HepG2 (cell line): ENCODE measurements at regions not wholly inside any gene's neighbourhood (a gene's known extent, or its start where the extent isn't known, plus 50 kb on each side); places are given as distances from the start of the nearest gene placed in this dataset.

ENCODE experiments used
- ATAC-seq: fragments of 200-7000 bp; cut with Tn5 transposase; 3 replicates; pipeline ENCODE4 v1.9.1; 2020; ENCODE audit warnings: mild to moderate bottlenecking, moderate library complexity
- BruUV-seq: library from RNA; stranded (reverse); fragments of 400-500 nt; replicated peaks from 2 replicates; lab custom pipeline; 2021; lab: Mats Ljungman, UMichigan
- CTCF ChIA-PET: fragments of 300-600 bp; formaldehyde crosslinking; extraction: SDS; loops from one replicate; lab custom pipeline; 2021; ENCODE audit warnings: low total read pairs, inconsistent platforms, low intra/inter-chr PET ratio; lab: Yijun Ruan, JAX
- POLR2A ChIA-PET: fragments of 350-600 bp; sonication (Branson Sonifier 250); formaldehyde crosslinking; loops from one replicate; lab custom pipeline; 2020; ENCODE audit warnings: antibody characterized with exemption, inconsistent platforms; lab: Yijun Ruan, JAX
- DNase-seq: peaks from one replicate; pipeline ENCODE4 v3.0.0-alpha.2; 2015; ENCODE audit warnings: low spot score
- FAIRE-seq: peaks from 3 replicates; lab custom pipeline; 2011; peaks lifted over from hg19 to GRCh38; lab: Jason Lieb, UNC
- H2AFZ ChIP-seq: one replicate; pipeline ENCODE4 v1.6.1; 2011; ENCODE audit warnings: low read length, inconsistent platforms
- H3K27ac ChIP-seq: fragments of 300-600 bp; 3 replicates; pipeline ENCODE4 v1.8.0; 2011; ENCODE audit warnings: mixed run types, mild to moderate bottlenecking, mixed read lengths, low read length, inconsistent platforms; ENCODE audit not compliant: insufficient read depth; ENCODE audit errors: extremely low read length
- H3K27me3 ChIP-seq, 2 experiments: fragments of 200-600 bp in 1 of 2; 2 replicates in 1 of 2; 3 replicates in 1 of 2; pipeline versions ENCODE4 v1.6.0 to v1.8.0; 2011; ENCODE audit warnings: low read length in 2 of 2, mild to moderate bottlenecking in 2 of 2, moderate library complexity in 2 of 2, inconsistent platforms in 1 of 2; ENCODE audit not compliant: insufficient read depth in 2 of 2, control insufficient read depth in 1 of 2
- H3K36me3 ChIP-seq, 2 experiments: fragments of 200-600 bp in 1 of 2; replicated peaks in 1 of 2; 2 replicates in 1 of 2; 3 replicates in 1 of 2; pipeline versions ENCODE4 v1.5.1 to v1.8.0; 2011; ENCODE audit warnings: low read length in 2 of 2, inconsistent platforms in 1 of 2; ENCODE audit not compliant: insufficient read depth in 2 of 2, control insufficient read depth in 1 of 2
- H3K4me1 ChIP-seq: 2 replicates; pipeline ENCODE4 v1.5.1; 2012; ENCODE audit warnings: low read length, inconsistent platforms; ENCODE audit not compliant: insufficient read depth
- H3K4me2 ChIP-seq: 2 replicates; pipeline ENCODE4 v1.6.0; 2011; ENCODE audit warnings: low read depth, low read length, inconsistent platforms
- H3K4me3 ChIP-seq, 3 experiments: fragments of 200-600 bp in 1 of 3; sonication (generic), shearing (Covaris generic) in 1 of 3; replicated peaks in 1 of 3; 2 replicates each; pipeline ENCODE4 v1.5.1; 2011 to 2016; ENCODE audit warnings: low read length in 3 of 3, inconsistent platforms in 2 of 3, low read depth in 2 of 3, mild to moderate bottlenecking in 2 of 3, control low read depth in 1 of 3, mixed read lengths in 1 of 3; ENCODE audit not compliant: insufficient read depth in 1 of 3
- H3K79me2 ChIP-seq: one replicate; pipeline ENCODE4 v1.6.1; 2011; ENCODE audit warnings: low read length, inconsistent platforms; ENCODE audit not compliant: insufficient read depth
- H3K9ac ChIP-seq: 2 replicates; pipeline ENCODE4 v1.6.0; 2011; ENCODE audit warnings: mild to moderate bottlenecking, low read depth, low read length, inconsistent platforms; ENCODE audit not compliant: insufficient read depth
- H3K9me3 ChIP-seq: 2 replicates; pipeline ENCODE4 v1.5.1; 2012; ENCODE audit warnings: mild to moderate bottlenecking, low read length
- H4K20me1 ChIP-seq: 2 replicates; pipeline ENCODE4 v1.6.0; 2011; ENCODE audit warnings: inconsistent platforms, mild to moderate bottlenecking, low read length, moderate library complexity; ENCODE audit not compliant: insufficient read depth
- FLYWCH1 ChIP-seq: sonication (generic); formaldehyde crosslinking; IDR thresholded peaks from 2 replicates; pipeline ENCODE4 v1.8.1; 2023; ENCODE audit warnings: mild to moderate bottlenecking, missing genetic modification reagents
- GZF1 ChIP-seq: sonication (generic); formaldehyde crosslinking; IDR thresholded peaks from 2 replicates; pipeline ENCODE4 v1.5.1; 2020; ENCODE audit warnings: mild to moderate bottlenecking, missing genetic modification reagents
- HIVEP1 ChIP-seq: sonication (generic); formaldehyde crosslinking; IDR thresholded peaks from 2 replicates; pipeline ENCODE4 v1.4.0; 2020; ENCODE audit warnings: mild to moderate bottlenecking, missing genetic modification reagents
- JUNB ChIP-seq: sonication (generic); formaldehyde crosslinking; IDR thresholded peaks from 2 replicates; pipeline ENCODE4 v1.8.0; 2022; ENCODE audit warnings: missing genetic modification reagents, mild to moderate bottlenecking, borderline replicate concordance
- NR2F2 ChIP-seq: IDR thresholded peaks from 2 replicates; pipeline ENCODE4 v1.6.1; 2012; ENCODE audit warnings: low read depth, inconsistent platforms, borderline replicate concordance
- TEAD2 ChIP-seq: sonication (generic); formaldehyde crosslinking; IDR thresholded peaks from 2 replicates; pipeline ENCODE4 v1.9.0; 2021; ENCODE audit warnings: missing genetic modification reagents
- ZBTB3 ChIP-seq: sonication (generic); formaldehyde crosslinking; IDR thresholded peaks from 2 replicates; pipeline ENCODE4 v1.4.0; 2020; ENCODE audit warnings: low read depth, mild to moderate bottlenecking, moderate library complexity, missing genetic modification reagents, borderline replicate concordance
- ZNF331 ChIP-seq: sonication (generic); formaldehyde crosslinking; IDR thresholded peaks from 2 replicates; pipeline ENCODE4 v1.4.0; 2020; ENCODE audit warnings: missing genetic modification reagents
- ZNF432 ChIP-seq: sonication (generic); formaldehyde crosslinking; IDR thresholded peaks from 2 replicates; pipeline ENCODE4 v1.5.0; 2020; ENCODE audit warnings: missing genetic modification reagents, mild to moderate bottlenecking, borderline replicate concordance
- ZNF672 ChIP-seq: sonication (generic); formaldehyde crosslinking; IDR thresholded peaks from 2 replicates; pipeline ENCODE4 v1.8.1; 2022; ENCODE audit warnings: missing genetic modification reagents
- ZNF790 ChIP-seq: sonication (generic); formaldehyde crosslinking; IDR thresholded peaks from 2 replicates; pipeline ENCODE4 v1.8.0; 2022; ENCODE audit warnings: missing genetic modification reagents, mild to moderate bottlenecking, borderline replicate concordance
- WGBS: methylation state at CpG from one replicate; pipeline ENCODE4 v1.1.6; 2017; ENCODE audit warnings: low lambda C conversion rate; 5-methylcytosine and 5-hydroxymethylcytosine counted together
- in situ Hi-C: cut with HindIII; loops from 2 replicates; pipeline ENCODE4 v1.10.0; 2017; ENCODE audit warnings: low pct_unique_long_range_greater_than_20kb; ENCODE audit not compliant: extremely low pct_ligation_motif_present
- intact Hi-C: fragments of 100-400 bp; cut with micrococcal nuclease; formaldehyde crosslinking; loops from one replicate; pipeline ENCODE4 v1.10.0; 2022; ENCODE audit not compliant: unreplicated experiment
- TF ChIP-seq, protein P1 (sequence below): IDR thresholded peaks from 2 replicates; pipeline ENCODE4 v1.6.1; 2016; ENCODE audit warnings: low read depth, borderline replicate concordance
- TF ChIP-seq, protein P2 (sequence below): sonication (generic); formaldehyde crosslinking; IDR thresholded peaks from 2 replicates; pipeline ENCODE4 v1.5.1; 2020; ENCODE audit warnings: mild to moderate bottlenecking, missing genetic modification reagents
- TF ChIP-seq, protein P3 (sequence below): IDR thresholded peaks from 2 replicates; pipeline ENCODE4 v1.6.1; 2016; ENCODE audit warnings: low read depth, missing genetic modification reagents, missing compliant biosample characterization

DNA sequence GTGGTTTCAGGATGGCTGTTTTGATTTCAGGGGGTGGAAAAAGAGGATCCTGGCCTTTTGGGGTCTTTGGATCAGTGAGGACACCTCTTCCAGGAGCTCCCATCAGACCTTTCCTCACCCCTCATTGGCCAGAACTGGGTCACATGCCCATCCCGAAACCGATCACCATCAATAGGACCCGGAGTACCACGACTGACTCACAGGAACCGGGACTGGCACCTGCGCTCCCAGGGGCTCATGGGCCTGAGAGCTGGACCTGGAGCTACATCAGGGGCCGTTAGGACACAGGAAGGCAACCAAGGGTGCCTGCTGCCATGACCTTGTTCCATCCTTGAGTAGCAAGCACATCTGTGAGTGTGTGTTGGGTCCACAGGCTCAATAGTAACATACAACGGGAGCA, 180.4 kb downstream of the BMP7 start:
- ATAC-seq, result no peak
- Histone ChIP-seq H3K9ac (no peak overlapping the region), H3K4me3 (no peak overlapping the region), H2AFZ (no peak overlapping the region), H4K20me1 (no peaks in the 10 kb centered on the region), H3K27ac (no peak overlapping the region), H3K27me3 (peaks cover 5 to 41% of the 10 kb centered on the region in 2 experiments; a peak in 4 of 5 replicates), H3K36me3 (no peaks in the 10 kb centered on the region), H3K79me2 (no peaks in the 10 kb centered on the region), H3K4me1 (no peaks in the 10 kb centered on the region), H3K9me3 (no peaks in the 10 kb centered on the region), H3K4me2 (no peak overlapping the region)
- ChIA-PET POLR2A (no interaction called here), CTCF (no interaction called here)
- intact Hi-C loops (no loop called here), in situ Hi-C loops (loop anchor here (5.0 kb wide), 1 partner anchor 256 kb away; no protein-coding TSS in a partner anchor)
- 18% methylated on average over 8 of the region's 8 CpGs for WGBS
- no peak for DNase-seq
- TF ChIP-seq, protein P1, sequence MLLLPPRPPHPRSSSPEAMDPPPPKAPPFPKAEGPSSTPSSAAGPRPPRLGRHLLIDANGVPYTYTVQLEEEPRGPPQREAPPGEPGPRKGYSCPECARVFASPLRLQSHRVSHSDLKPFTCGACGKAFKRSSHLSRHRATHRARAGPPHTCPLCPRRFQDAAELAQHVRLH, result no peak
- TF ChIP-seq, protein P2, sequence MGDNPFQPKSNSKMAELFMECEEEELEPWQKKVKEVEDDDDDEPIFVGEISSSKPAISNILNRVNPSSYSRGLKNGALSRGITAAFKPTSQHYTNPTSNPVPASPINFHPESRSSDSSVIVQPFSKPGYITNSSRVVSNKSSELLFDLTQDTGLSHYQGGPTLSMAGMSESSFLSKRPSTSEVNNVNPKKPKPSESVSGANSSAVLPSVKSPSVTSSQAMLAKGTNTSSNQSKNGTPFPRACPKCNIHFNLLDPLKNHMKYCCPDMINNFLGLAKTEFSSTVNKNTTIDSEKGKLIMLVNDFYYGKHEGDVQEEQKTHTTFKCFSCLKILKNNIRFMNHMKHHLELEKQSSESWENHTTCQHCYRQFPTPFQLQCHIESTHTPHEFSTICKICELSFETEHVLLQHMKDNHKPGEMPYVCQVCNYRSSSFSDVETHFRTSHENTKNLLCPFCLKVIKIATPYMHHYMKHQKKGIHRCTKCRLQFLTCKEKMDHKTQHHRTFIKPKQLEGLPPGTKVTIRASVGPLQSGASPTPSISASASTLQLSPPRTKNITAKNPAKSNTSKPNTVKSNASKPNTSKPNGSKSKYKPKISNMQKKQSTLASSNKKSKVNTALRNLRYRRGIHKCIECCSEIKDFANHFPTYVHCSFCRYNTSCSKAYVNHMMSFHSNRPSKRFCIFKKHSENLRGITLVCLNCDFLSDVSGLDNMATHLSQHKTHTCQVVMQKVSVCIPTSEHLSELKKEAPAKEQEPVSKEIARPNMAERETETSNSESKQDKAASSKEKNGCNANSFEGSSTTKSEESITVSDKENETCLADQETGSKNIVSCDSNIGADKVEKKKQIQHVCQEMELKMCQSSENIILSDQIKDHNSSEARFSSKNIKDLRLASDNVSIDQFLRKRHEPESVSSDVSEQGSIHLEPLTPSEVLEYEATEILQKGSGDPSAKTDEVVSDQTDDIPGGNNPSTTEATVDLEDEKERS, result no peak
- TF ChIP-seq ZBTB3 (CRISPR knock-in tag) (no peak), TEAD2 (CRISPR knock-in tag) (no peak), NR2F2 (no peak), ZNF432 (CRISPR knock-in tag) (no peak), FLYWCH1 (CRISPR knock-in tag) (no peak), JUNB (no peak), ZNF672 (CRISPR knock-in tag) (no peak), HIVEP1 (no peak), GZF1 (CRISPR knock-in tag) (no peak), ZNF790 (no peak), ZNF331 (CRISPR knock-in tag) (no peak)
- TF ChIP-seq, protein P3, sequence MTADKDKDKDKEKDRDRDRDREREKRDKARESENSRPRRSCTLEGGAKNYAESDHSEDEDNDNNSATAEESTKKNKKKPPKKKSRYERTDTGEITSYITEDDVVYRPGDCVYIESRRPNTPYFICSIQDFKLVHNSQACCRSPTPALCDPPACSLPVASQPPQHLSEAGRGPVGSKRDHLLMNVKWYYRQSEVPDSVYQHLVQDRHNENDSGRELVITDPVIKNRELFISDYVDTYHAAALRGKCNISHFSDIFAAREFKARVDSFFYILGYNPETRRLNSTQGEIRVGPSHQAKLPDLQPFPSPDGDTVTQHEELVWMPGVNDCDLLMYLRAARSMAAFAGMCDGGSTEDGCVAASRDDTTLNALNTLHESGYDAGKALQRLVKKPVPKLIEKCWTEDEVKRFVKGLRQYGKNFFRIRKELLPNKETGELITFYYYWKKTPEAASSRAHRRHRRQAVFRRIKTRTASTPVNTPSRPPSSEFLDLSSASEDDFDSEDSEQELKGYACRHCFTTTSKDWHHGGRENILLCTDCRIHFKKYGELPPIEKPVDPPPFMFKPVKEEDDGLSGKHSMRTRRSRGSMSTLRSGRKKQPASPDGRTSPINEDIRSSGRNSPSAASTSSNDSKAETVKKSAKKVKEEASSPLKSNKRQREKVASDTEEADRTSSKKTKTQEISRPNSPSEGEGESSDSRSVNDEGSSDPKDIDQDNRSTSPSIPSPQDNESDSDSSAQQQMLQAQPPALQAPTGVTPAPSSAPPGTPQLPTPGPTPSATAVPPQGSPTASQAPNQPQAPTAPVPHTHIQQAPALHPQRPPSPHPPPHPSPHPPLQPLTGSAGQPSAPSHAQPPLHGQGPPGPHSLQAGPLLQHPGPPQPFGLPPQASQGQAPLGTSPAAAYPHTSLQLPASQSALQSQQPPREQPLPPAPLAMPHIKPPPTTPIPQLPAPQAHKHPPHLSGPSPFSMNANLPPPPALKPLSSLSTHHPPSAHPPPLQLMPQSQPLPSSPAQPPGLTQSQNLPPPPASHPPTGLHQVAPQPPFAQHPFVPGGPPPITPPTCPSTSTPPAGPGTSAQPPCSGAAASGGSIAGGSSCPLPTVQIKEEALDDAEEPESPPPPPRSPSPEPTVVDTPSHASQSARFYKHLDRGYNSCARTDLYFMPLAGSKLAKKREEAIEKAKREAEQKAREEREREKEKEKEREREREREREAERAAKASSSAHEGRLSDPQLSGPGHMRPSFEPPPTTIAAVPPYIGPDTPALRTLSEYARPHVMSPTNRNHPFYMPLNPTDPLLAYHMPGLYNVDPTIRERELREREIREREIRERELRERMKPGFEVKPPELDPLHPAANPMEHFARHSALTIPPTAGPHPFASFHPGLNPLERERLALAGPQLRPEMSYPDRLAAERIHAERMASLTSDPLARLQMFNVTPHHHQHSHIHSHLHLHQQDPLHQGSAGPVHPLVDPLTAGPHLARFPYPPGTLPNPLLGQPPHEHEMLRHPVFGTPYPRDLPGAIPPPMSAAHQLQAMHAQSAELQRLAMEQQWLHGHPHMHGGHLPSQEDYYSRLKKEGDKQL (CRISPR knock-in tag), result no peak
- no peak for FAIRE-seq
- no TSS peak for BruUV-seq
